Muscle of back (tissue), 3 donors: ENCODE measurements at regions not wholly inside any gene's neighbourhood (a gene's known extent, or its start where the extent isn't known, plus 50 kb on each side); places are given as distances from the start of the nearest gene placed in this dataset.

ENCODE experiments used
- DNase-seq, 3 donors: peaks; one replicate each; pipeline versions ENCODE4 v3.0.0 to v3.0.0-alpha.2; 2013

- DNase-seq, result no peak
Observed at GRCh38 chr5:2205185-2205585, 322.5 kb upstream of the IRX4 start.

- DNase-seq, result no peak
Observed at GRCh38 chr5:2204366-2205184, 321.9 kb upstream of the IRX4 start.

GRCh38 chr5:2203774-2204173, 321.0 kb upstream of the IRX4 start:
- DNase-seq, result no peak

- DNase-seq, result no peak
Observed at GRCh38 chr5:2201832-2202231, 319.1 kb upstream of the IRX4 start.

- DNase-seq, result no peak
Observed at GRCh38 chr5:2201421-2201820, 318.7 kb upstream of the IRX4 start.

- no peak for DNase-seq
Observed at GRCh38 chr5:2201011-2201410, 318.3 kb upstream of the IRX4 start.

GRCh38 chr5:2200261-2200950, 317.7 kb upstream of the IRX4 start:
- DNase-seq, result no peak

- DNase-seq, result no peak
Observed at GRCh38 chr5:2199697-2200096, 317.0 kb upstream of the IRX4 start.

GRCh38 chr5:2196989-2197619, 314.4 kb upstream of the IRX4 start:
- no peak for DNase-seq

- DNase-seq, result no peak
Observed at GRCh38 chr5:2196416-2196815, 313.7 kb upstream of the IRX4 start.

- DNase-seq, result no peak
Observed at GRCh38 chr5:2194949-2195348, 312.2 kb upstream of the IRX4 start.

GRCh38 chr5:2194236-2194555, 311.5 kb upstream of the IRX4 start:
- DNase-seq, result no peak

- no peak for DNase-seq
Observed at GRCh38 chr5:2193542-2194235, 311.0 kb upstream of the IRX4 start.

GRCh38 chr5:2193142-2193541, 310.4 kb upstream of the IRX4 start:
- DNase-seq, result no peak

GRCh38 chr5:2192496-2192895, 309.8 kb upstream of the IRX4 start:
- no peak for DNase-seq

GRCh38 chr5:2191972-2192371, 309.2 kb upstream of the IRX4 start:
- no peak for DNase-seq

- no peak for DNase-seq
Observed at GRCh38 chr5:2190549-2190948, 307.8 kb upstream of the IRX4 start.

GRCh38 chr5:2188661-2189060, 305.9 kb upstream of the IRX4 start:
- no peak for DNase-seq

GRCh38 chr5:2188137-2188536, 305.4 kb upstream of the IRX4 start:
- no peak for DNase-seq

- DNase-seq, result no peak
Observed at GRCh38 chr5:2187687-2188086, 305.0 kb upstream of the IRX4 start.

GRCh38 chr5:2187156-2187555, 304.4 kb upstream of the IRX4 start:
- DNase-seq, result no peak

- no peak for DNase-seq
Observed at GRCh38 chr5:2186472-2187015, 303.8 kb upstream of the IRX4 start.
